ENCODE measurements at regions not wholly inside any gene's neighbourhood (a gene's known extent, or its start where the extent isn't known, plus 50 kb on each side); places are given as distances from the start of the nearest gene placed in this dataset.

DNA sequence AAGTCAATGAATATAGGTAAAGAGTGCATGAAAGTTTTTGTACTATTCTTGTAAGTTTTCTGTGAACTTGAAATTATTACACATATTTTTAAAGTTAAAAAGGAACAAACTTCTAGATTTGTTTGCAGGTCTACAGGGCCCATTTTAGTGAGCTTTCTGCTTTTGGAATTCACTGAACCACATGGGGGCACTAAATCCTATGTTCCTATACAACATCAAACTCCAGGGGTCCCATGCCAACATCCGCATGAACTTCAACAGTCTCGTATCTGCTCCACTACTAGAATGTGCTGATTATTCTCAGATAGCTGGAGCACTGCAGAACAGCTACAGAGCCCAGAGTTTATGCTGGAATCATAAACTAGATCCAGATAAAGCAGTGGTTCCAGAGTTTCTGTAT is 347.9 kb upstream of the SPTLC3 start:
- peak; percentile 14 for DNase-seq (ENCODE audit: extremely low spot score)
- no peak for TF ChIP-seq NFRKB (IDR thresholded peaks at IDR 0.05)
- no peak for TF ChIP-seq HDGF (IDR thresholded peaks at IDR 0.05; ENCODE audit: borderline replicate concordance)
- no peak for TF ChIP-seq FOXA1 (IDR thresholded peaks at IDR 0.05)
- TF ChIP-seq SP1 (IDR thresholded peaks at IDR 0.05): no peak
- TF ChIP-seq SUZ12 (IDR thresholded peaks at IDR 0.05): no peak
- TF ChIP-seq ZNF384 (IDR thresholded peaks at IDR 0.05): no peak
- no peak for TF ChIP-seq CTBP1 (IDR thresholded peaks at IDR 0.05; ENCODE audit: borderline replicate concordance)
- TF ChIP-seq LEF1 (IDR thresholded peaks at IDR 0.05; ENCODE audit: borderline replicate concordance): no peak
- no peak for TF ChIP-seq ARNT (IDR thresholded peaks at IDR 0.05)
- ChIA-PET POLR2A (no interaction called here), CTCF (interaction anchor here (0.5 kb wide), 1 partner anchor 1134 kb away, joined by 3 read pairs; no protein-coding TSS in a partner anchor)

- ChIA-PET CTCF (no interaction called here), POLR2A (no interaction called here)
- no peak for DNase-seq (ENCODE audit: extremely low spot score)
- no peak for TF ChIP-seq LEF1 (IDR thresholded peaks at IDR 0.05; ENCODE audit: borderline replicate concordance)
- TF ChIP-seq, protein P1, sequence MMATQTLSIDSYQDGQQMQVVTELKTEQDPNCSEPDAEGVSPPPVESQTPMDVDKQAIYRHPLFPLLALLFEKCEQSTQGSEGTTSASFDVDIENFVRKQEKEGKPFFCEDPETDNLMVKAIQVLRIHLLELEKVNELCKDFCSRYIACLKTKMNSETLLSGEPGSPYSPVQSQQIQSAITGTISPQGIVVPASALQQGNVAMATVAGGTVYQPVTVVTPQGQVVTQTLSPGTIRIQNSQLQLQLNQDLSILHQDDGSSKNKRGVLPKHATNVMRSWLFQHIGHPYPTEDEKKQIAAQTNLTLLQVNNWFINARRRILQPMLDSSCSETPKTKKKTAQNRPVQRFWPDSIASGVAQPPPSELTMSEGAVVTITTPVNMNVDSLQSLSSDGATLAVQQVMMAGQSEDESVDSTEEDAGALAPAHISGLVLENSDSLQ (IDR thresholded peaks at IDR 0.05): no peak
- TF ChIP-seq CTBP1 (IDR thresholded peaks at IDR 0.05; ENCODE audit: borderline replicate concordance): no peak
- no peak for TF ChIP-seq L3MBTL2 (conservative IDR thresholded peaks at IDR 0.05)
Observed at GRCh38 chr20:12670301-12670700, 338.5 kb upstream of the SPTLC3 start.

DNA sequence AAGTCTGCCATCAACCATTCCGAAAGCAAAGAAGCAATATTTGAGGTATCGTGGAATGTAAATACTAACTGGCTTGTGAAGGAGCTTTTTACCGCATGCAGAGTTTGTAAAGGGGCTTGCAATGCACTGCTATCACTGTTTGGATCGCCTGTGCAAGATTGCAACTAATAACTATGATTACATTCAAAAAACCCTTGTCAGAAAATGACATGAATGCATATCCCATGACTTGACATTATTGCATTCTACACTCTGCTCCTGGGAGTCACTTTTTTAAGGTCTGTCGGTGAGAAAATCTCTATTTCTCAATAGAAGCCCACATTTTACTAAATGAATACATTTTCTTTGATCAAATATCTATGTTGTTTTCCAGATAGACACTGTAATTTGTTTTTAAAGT is 335.4 kb upstream of the SPTLC3 start:
- DNase-seq (ENCODE audit: extremely low spot score): no peak
- no peak for TF ChIP-seq TARDBP (IDR thresholded peaks at IDR 0.05)
- no peak for TF ChIP-seq FOXA1 (IDR thresholded peaks at IDR 0.05)
- no peak for TF ChIP-seq FOXM1 (IDR thresholded peaks at IDR 0.05; ENCODE audit: borderline replicate concordance)
- no peak for TF ChIP-seq L3MBTL2 (conservative IDR thresholded peaks at IDR 0.05)
- TF ChIP-seq LEF1 (IDR thresholded peaks at IDR 0.05; ENCODE audit: borderline replicate concordance): no peak
- no peak for TF ChIP-seq CTBP1 (IDR thresholded peaks at IDR 0.05; ENCODE audit: borderline replicate concordance)
- TF ChIP-seq FOXK2 (IDR thresholded peaks at IDR 0.05): no peak
- no peak for TF ChIP-seq NFRKB (IDR thresholded peaks at IDR 0.05)
- no peak for TF ChIP-seq ARNT (IDR thresholded peaks at IDR 0.05)
- TF ChIP-seq ELF4 (IDR thresholded peaks at IDR 0.05): no peak
- ChIA-PET CTCF (no interaction called here), POLR2A (no interaction called here)

- no peak for DNase-seq (ENCODE audit: extremely low spot score)
- ChIA-PET POLR2A (no interaction called here), CTCF (no interaction called here)
- TF ChIP-seq FOXM1 (IDR thresholded peaks at IDR 0.05; ENCODE audit: borderline replicate concordance) (no peak), CTBP1 (IDR thresholded peaks at IDR 0.05; ENCODE audit: borderline replicate concordance) (no peak), ZNF384 (IDR thresholded peaks at IDR 0.05) (no peak), FOXA1 (IDR thresholded peaks at IDR 0.05) (no peak), ARNT (IDR thresholded peaks at IDR 0.05) (no peak), SUZ12 (IDR thresholded peaks at IDR 0.05) (no peak), FOXK2 (IDR thresholded peaks at IDR 0.05) (no peak), L3MBTL2 (conservative IDR thresholded peaks at IDR 0.05) (no peak), TARDBP (IDR thresholded peaks at IDR 0.05) (no peak), SP1 (IDR thresholded peaks at IDR 0.05) (no peak), ELF4 (IDR thresholded peaks at IDR 0.05) (no peak), BHLHE40 (IDR thresholded peaks at IDR 0.05; ENCODE audit: borderline replicate concordance) (no peak), LEF1 (IDR thresholded peaks at IDR 0.05; ENCODE audit: borderline replicate concordance) (no peak), HDGF (IDR thresholded peaks at IDR 0.05; ENCODE audit: borderline replicate concordance) (no peak)
- TF ChIP-seq, protein P1 (IDR thresholded peaks at IDR 0.05): no peak
Observed at GRCh38 chr20:12677925-12678324, 330.8 kb upstream of the SPTLC3 start.

GRCh38 chr20:12679447-12679846 is 329.3 kb upstream of the SPTLC3 start:
- POLR2A ChIA-PET: no interaction called here

DNA sequence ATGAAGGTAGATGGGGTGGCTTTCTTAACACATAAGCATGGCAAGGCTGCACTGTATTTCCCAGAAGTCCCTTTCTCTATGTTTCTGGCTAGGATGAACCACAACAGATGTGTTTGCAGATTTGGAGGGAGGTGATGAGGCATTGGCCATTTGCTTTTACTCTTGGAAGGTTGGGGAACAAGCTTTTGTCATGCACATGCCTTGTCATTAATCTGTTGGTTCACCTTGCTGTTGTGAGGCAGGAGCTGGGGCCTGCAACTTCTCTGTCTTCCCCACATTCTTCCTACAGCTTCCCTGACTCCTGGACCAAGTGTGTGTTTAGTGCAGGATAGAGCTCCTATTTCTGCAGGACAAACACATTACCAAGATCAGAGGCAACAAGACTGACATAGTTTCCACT is 326.2 kb upstream of the SPTLC3 start:
- no peak for DNase-seq (ENCODE audit: extremely low spot score)
- ChIA-PET POLR2A (no interaction called here), CTCF (no interaction called here)
- TF ChIP-seq ELF4 (IDR thresholded peaks at IDR 0.05) (no peak), L3MBTL2 (conservative IDR thresholded peaks at IDR 0.05) (no peak), LEF1 (IDR thresholded peaks at IDR 0.05; ENCODE audit: borderline replicate concordance) (no peak), SP1 (IDR thresholded peaks at IDR 0.05) (no peak), FOXK2 (IDR thresholded peaks at IDR 0.05) (no peak), ZNF384 (IDR thresholded peaks at IDR 0.05) (no peak), FOXM1 (IDR thresholded peaks at IDR 0.05; ENCODE audit: borderline replicate concordance) (no peak), CTBP1 (IDR thresholded peaks at IDR 0.05; ENCODE audit: borderline replicate concordance) (no peak), BHLHE40 (IDR thresholded peaks at IDR 0.05; ENCODE audit: borderline replicate concordance) (no peak), TARDBP (IDR thresholded peaks at IDR 0.05) (no peak), ARNT (IDR thresholded peaks at IDR 0.05) (no peak), SUZ12 (IDR thresholded peaks at IDR 0.05) (no peak), NFRKB (IDR thresholded peaks at IDR 0.05) (no peak), HDGF (IDR thresholded peaks at IDR 0.05; ENCODE audit: borderline replicate concordance) (no peak)
- TF ChIP-seq, protein P1 (IDR thresholded peaks at IDR 0.05): no peak

More at GRCh38 chr20:12679447-12679846, 329.3 kb upstream of the SPTLC3 start:
- TF ChIP-seq TARDBP (IDR thresholded peaks at IDR 0.05) (no peak), BHLHE40 (IDR thresholded peaks at IDR 0.05; ENCODE audit: borderline replicate concordance) (no peak), HDGF (IDR thresholded peaks at IDR 0.05; ENCODE audit: borderline replicate concordance) (no peak), FOXA1 (IDR thresholded peaks at IDR 0.05) (no peak)
- TF ChIP-seq, protein P1 (IDR thresholded peaks at IDR 0.05): no peak
- DNase-seq (ENCODE audit: extremely low spot score): no peak
- CTCF ChIA-PET: no interaction called here

Measured in HEK293T (cell line).